ENCODE measurements at regions not wholly inside any gene's neighbourhood (a gene's known extent, or its start where the extent isn't known, plus 50 kb on each side); places are given as distances from the start of the nearest gene placed in this dataset.

DNA sequence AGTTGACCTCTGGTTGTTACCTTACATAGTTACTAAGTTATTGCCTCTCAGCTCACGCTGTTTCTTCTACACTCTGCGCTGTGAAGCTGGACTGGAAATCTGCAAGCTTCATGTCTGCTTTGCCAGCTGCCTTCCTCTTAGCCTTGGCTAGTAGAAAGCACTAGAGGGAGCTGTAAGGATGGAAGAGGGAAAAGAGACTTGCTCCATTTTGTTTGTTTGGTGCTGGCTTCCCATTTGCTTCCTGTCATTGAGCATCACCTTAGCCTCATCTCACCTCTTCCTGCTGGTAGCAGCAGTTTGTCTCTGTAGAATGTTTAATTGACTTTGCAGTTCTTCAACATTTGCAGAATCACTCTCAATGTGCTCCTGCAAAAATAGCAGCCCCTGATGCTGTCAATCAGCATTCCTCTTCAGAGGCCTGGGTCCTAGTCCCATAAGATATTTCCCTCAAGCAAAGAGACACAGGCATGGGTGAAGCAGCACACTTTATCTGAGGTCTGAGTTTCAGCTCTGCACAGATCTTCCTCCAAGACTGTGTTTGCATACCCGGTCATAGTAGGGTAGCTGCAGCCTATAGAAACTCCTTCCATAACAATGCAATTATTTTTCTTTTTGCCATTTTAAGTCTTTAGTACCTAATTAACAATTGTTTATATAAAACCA lies 302.2 kb upstream of the EPHA7 start:
- Histone ChIP-seq H3K27ac (no peak overlapping the region), H3K4me3 (no peak overlapping the region), H3K27me3 (no peaks in the 10 kb centered on the region), H3K9ac (ENCODE audit: low read depth in 2 of 2, low read length in 2 of 2) (no peak overlapping the region), H3K4me1 (no peaks in the 10 kb centered on the region), H3K9me3 (no peaks in the 10 kb centered on the region), H3K36me3 (no peaks in the 10 kb centered on the region)
- no peak for DNase-seq
- TF ChIP-seq, protein P1, sequence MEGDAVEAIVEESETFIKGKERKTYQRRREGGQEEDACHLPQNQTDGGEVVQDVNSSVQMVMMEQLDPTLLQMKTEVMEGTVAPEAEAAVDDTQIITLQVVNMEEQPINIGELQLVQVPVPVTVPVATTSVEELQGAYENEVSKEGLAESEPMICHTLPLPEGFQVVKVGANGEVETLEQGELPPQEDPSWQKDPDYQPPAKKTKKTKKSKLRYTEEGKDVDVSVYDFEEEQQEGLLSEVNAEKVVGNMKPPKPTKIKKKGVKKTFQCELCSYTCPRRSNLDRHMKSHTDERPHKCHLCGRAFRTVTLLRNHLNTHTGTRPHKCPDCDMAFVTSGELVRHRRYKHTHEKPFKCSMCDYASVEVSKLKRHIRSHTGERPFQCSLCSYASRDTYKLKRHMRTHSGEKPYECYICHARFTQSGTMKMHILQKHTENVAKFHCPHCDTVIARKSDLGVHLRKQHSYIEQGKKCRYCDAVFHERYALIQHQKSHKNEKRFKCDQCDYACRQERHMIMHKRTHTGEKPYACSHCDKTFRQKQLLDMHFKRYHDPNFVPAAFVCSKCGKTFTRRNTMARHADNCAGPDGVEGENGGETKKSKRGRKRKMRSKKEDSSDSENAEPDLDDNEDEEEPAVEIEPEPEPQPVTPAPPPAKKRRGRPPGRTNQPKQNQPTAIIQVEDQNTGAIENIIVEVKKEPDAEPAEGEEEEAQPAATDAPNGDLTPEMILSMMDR (IDR thresholded peaks at IDR 0.05) = peak; percentile 38
- intact Hi-C loops (cut with DNase I) = loop anchor here (10.0 kb wide), 2 partner anchors 333 to 533 kb away; no protein-coding TSS in a partner anchor

DNA sequence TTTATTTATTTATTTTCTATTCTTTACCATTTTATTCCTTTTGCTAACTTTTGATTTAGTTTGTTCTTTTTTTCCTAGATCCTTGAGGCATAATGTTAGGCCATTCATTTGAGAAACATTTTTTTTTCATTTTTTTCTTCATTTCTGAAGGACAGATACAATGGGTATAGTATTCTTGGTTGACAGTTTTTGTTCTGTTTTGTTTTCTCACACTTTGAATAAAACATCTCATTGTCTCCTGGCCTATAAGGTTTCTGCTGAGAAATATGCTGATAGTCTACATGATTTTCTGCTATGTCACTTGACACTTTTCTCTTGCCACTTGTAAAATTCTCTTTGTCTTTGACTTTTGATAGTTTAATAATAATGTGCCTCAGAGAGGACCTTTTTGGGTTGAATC lies 294.6 kb upstream of the EPHA7 start:
- TF ChIP-seq, protein P1 (IDR thresholded peaks at IDR 0.05) = no peak
- no peak for DNase-seq
- intact Hi-C loops (cut with DNase I) = no loop called here

DNA sequence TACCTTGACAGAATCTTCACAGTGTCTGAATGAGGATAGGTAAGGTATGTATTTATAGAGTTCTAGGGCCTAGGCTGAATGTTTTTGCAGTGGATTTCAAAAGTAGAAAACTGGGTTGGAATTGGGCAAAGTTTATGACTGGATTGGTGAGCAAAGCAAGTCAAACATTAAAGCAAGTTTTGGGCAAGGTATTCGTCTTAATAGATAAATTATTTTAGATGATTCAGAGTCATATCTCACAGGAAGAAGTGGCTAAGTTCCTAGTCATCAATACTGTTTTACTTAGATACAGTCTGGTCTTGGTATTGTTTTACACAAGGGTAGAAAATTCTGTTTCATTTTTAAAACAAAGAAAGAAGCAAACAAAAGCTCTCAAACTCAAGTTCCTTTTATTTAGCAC lies 284.1 kb upstream of the EPHA7 start:
- DNase-seq = no peak
- TF ChIP-seq, protein P1 (IDR thresholded peaks at IDR 0.05) = no peak
- intact Hi-C loops (cut with DNase I) = no loop called here

More for the DNA sequence above, 294.6 kb upstream of the EPHA7 start:
- Histone ChIP-seq H3K36me3 (no peaks in the 10 kb centered on the region), H3K27ac (no peak overlapping the region), H3K27me3 (no peaks in the 10 kb centered on the region), H3K9me3 (no peaks in the 10 kb centered on the region), H3K4me3 (no peak overlapping the region), H3K9ac (ENCODE audit: low read depth in 2 of 2, low read length in 2 of 2) (no peak overlapping the region), H3K4me1 (no peaks in the 10 kb centered on the region)

DNA sequence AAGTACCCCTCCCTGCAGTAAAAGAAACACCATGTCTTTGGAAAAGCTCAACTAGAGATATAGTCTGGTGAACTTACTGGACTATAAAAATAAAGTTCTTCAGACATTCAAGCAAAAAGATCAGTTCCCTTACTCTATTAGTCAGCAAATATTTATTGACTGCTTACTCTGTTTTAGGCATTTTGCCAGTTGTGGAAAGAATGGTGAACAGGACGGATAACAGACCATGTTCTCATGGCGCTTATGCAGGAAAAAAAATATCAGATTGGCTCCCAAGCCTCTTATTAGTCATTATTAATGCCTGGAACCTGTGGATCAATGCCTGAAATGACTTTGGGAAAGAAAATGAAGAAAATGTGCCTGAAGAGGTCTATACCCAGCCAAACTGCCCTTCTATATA lies 282.2 kb upstream of the EPHA7 start:
- TF ChIP-seq, protein P1 (IDR thresholded peaks at IDR 0.05) = no peak
- H3K4me3 ChIP-seq = no peak overlapping the region
- H3K9me3 ChIP-seq = no peaks in the 10 kb centered on the region
- intact Hi-C loops (cut with DNase I) = no loop called here
- H3K27ac ChIP-seq = no peak overlapping the region
- no peaks in the 10 kb centered on the region for H3K27me3 ChIP-seq
- DNase-seq = no peak
- no peaks in the 10 kb centered on the region for H3K36me3 ChIP-seq
- no peaks in the 10 kb centered on the region for H3K4me1 ChIP-seq
- no peak overlapping the region for H3K9ac ChIP-seq (ENCODE audit: low read depth in 2 of 2, low read length in 2 of 2)

More for the DNA sequence above, 284.1 kb upstream of the EPHA7 start:
- Histone ChIP-seq H3K9ac (ENCODE audit: low read depth in 2 of 2, low read length in 2 of 2) (no peak overlapping the region), H3K4me1 (no peaks in the 10 kb centered on the region), H3K4me3 (no peak overlapping the region), H3K9me3 (no peaks in the 10 kb centered on the region), H3K36me3 (no peaks in the 10 kb centered on the region), H3K27ac (no peak overlapping the region), H3K27me3 (no peaks in the 10 kb centered on the region)

DNA sequence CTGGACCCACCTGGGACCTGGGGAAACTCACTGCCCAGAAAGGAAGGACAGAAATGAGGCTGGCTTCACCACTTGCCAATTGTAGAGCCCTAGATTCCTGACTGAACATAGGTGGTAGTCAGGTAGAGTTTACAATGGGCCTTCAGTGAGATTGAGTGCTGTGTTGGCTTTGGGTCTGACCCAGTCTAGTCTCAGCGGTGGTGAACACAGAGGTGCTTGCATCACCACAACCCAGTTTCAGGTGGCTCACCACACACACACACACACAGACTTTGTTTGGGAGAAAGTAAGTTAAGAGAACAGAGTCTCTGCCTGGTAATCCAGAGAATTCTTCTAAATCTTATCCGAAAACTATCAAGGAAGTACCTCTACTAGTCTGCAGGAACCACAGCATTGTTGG lies 266.1 kb upstream of the EPHA7 start:
- no peak overlapping the region for H3K27ac ChIP-seq
- no peaks in the 10 kb centered on the region for H3K9me3 ChIP-seq
- no peaks in the 10 kb centered on the region for H3K36me3 ChIP-seq
- TF ChIP-seq, protein P1 (IDR thresholded peaks at IDR 0.05) = no peak
- no peak overlapping the region for H3K4me3 ChIP-seq
- no peak overlapping the region for H3K9ac ChIP-seq (ENCODE audit: low read depth in 2 of 2, low read length in 2 of 2)
- H3K4me1 ChIP-seq = no peaks in the 10 kb centered on the region
- no peaks in the 10 kb centered on the region for H3K27me3 ChIP-seq
- DNase-seq = no peak
- intact Hi-C loops (cut with DNase I) = no loop called here
